GM12878 (cell line): ENCODE measurements at regions not wholly inside any gene's neighbourhood (a gene's known extent, or its start where the extent isn't known, plus 50 kb on each side); places are given as distances from the start of the nearest gene placed in this dataset.

ENCODE experiments used
- ATAC-seq: fragments of 200-7000 bp; cut with Tn5 transposase; 3 replicates; pipeline ENCODE4 v1.9.1; 2020; ENCODE audit warnings: mild to moderate bottlenecking, moderate library complexity
- BruUV-seq: library from RNA; stranded (reverse); fragments of 400-500 nt; replicated peaks from 2 replicates; lab custom pipeline; 2021; lab: Mats Ljungman, UMichigan
- CTCF ChIA-PET: fragments of 300-600 bp; sonication (Branson Sonifier 250); formaldehyde crosslinking; extraction: SDS; loops from one replicate; lab custom pipeline; 2021; ENCODE audit warnings: inconsistent platforms; lab: Yijun Ruan, JAX
- POLR2A ChIA-PET: fragments of 350-600 bp; formaldehyde crosslinking; extraction: SDS; loops from one replicate; lab custom pipeline; 2021; ENCODE audit warnings: inconsistent platforms; lab: Charles Lee
- RAD21 ChIA-PET: fragments of 300-600 bp; sonication (Branson Sonifier 250); formaldehyde crosslinking; loops from one replicate; lab custom pipeline; 2023; ENCODE audit warnings: antibody characterized with exemption; ENCODE audit not compliant: unreplicated experiment; lab: Charles Lee
- SMC1A ChIA-PET: fragments of 300-600 bp; sonication (Branson Sonifier 250); formaldehyde crosslinking; loops from one replicate; lab custom pipeline; 2023; ENCODE audit not compliant: unreplicated experiment, uncharacterized antibody; lab: Charles Lee
- DNase-seq: peaks from one replicate; pipeline ENCODE4 v3.0.0-alpha.2; 2011; ENCODE audit warnings: low read depth, low spot score
- FAIRE-seq: peaks from 3 replicates; lab custom pipeline; 2011; peaks lifted over from hg19 to GRCh38; lab: Jason Lieb, UNC
- H2AFZ ChIP-seq: 2 replicates; pipeline ENCODE4 v1.6.0; 2011; ENCODE audit warnings: low read depth, low read length, control low read depth; ENCODE audit not compliant: control insufficient read depth
- H3K27ac ChIP-seq: 2 replicates; pipeline ENCODE4 v1.5.1; 2011; ENCODE audit warnings: control low read depth; ENCODE audit not compliant: control insufficient read depth, insufficient read depth
- H3K27me3 ChIP-seq, 2 experiments: replicated peaks in 1 of 2; 2 replicates each; pipeline versions ENCODE4 v1.6.0 to v1.6.1; 2011; ENCODE audit warnings: low read length in 1 of 2; ENCODE audit not compliant: control insufficient read depth in 2 of 2, insufficient read depth in 2 of 2
- H3K36me3 ChIP-seq, 2 experiments: 2 replicates each; pipeline ENCODE4 v1.5.1; 2011; ENCODE audit warnings: low read length in 1 of 2; ENCODE audit not compliant: control insufficient read depth in 2 of 2, insufficient read depth in 2 of 2
- H3K4me1 ChIP-seq: 2 replicates; pipeline ENCODE4 v1.6.1; 2011; ENCODE audit warnings: mild to moderate bottlenecking, low read length, moderate library complexity, mixed read lengths; ENCODE audit not compliant: control insufficient read depth, insufficient read depth
- H3K4me2 ChIP-seq: 2 replicates; pipeline ENCODE4 v1.6.0; 2011; ENCODE audit warnings: control low read depth; ENCODE audit not compliant: control insufficient read depth, insufficient read depth
- H3K4me3 ChIP-seq: fragments of 200-600 bp; sonication (generic); 2 replicates; pipeline ENCODE4 v1.5.1; 2016
- H3K79me2 ChIP-seq: 2 replicates; pipeline ENCODE4 v1.6.0; 2011; ENCODE audit warnings: low read length; ENCODE audit not compliant: control insufficient read depth, insufficient read depth
- H3K9ac ChIP-seq: 2 replicates; pipeline ENCODE4 v1.8.0; 2011; ENCODE audit warnings: low read length, control low read depth, mixed read lengths; ENCODE audit not compliant: control insufficient read depth, insufficient read depth
- H3K9me3 ChIP-seq: replicated peaks from 3 replicates; pipeline ENCODE4 v1.5.1; 2011; ENCODE audit warnings: mild to moderate bottlenecking, low read length; ENCODE audit not compliant: control insufficient read depth, insufficient read depth
- H4K20me1 ChIP-seq: 2 replicates; pipeline ENCODE4 v1.6.0; 2011; ENCODE audit not compliant: control insufficient read depth, insufficient read depth
- LARP7 ChIP-seq: fragments of 450-650 bp; IDR thresholded peaks from 2 replicates; pipeline ENCODE4 v1.6.1; 2017; ENCODE audit warnings: mild to moderate bottlenecking
- MTA2 ChIP-seq: fragments of 450-650 bp; IDR thresholded peaks from 2 replicates; pipeline ENCODE4 v1.6.1; 2016; ENCODE audit warnings: low read depth, mild to moderate bottlenecking, moderate library complexity
- NFYA ChIP-seq: IDR thresholded peaks from 2 replicates; pipeline ENCODE4 v1.6.1; 2011; ENCODE audit warnings: low read depth, mild to moderate bottlenecking, low read length, improper control_type of control experiment, borderline replicate concordance
- NR2F1 ChIP-seq: fragments of 450-650 bp; conservative IDR thresholded peaks from 2 replicates; pipeline ENCODE4 v1.6.1; 2017; ENCODE audit warnings: mild to moderate bottlenecking
- NRF1 ChIP-seq: conservative IDR thresholded peaks from 2 replicates; pipeline ENCODE4 v1.6.1; 2011; ENCODE audit warnings: mild to moderate bottlenecking, low read depth, low read length, improper control_type of control experiment
- PKNOX1 ChIP-seq: fragments of 450-650 bp; IDR thresholded peaks from 2 replicates; pipeline ENCODE4 v1.6.1; 2016; ENCODE audit warnings: mild to moderate bottlenecking
- POLR2AphosphoS5 ChIP-seq: IDR thresholded peaks from 2 replicates; pipeline ENCODE4 v1.6.1; 2011; ENCODE audit warnings: mild to moderate bottlenecking, low read length, inconsistent platforms
- RBBP5 ChIP-seq: fragments of 200-600 bp; sonication (generic); conservative IDR thresholded peaks from 2 replicates; pipeline ENCODE4 v1.6.1; 2016
- ZNF207 ChIP-seq: fragments of 450-650 bp; IDR thresholded peaks from 2 replicates; pipeline ENCODE4 v1.6.1; 2014; ENCODE audit warnings: antibody characterized with exemption, mild to moderate bottlenecking, borderline replicate concordance
- ZNF384 ChIP-seq: IDR thresholded peaks from 2 replicates; pipeline ENCODE4 v1.6.1; 2012; ENCODE audit warnings: low read depth, mild to moderate bottlenecking, low read length, improper control_type of control experiment, borderline replicate concordance
- ZNF622 ChIP-seq: fragments of 450-650 bp; IDR thresholded peaks from 2 replicates; pipeline ENCODE4 v1.6.1; 2017; ENCODE audit warnings: mild to moderate bottlenecking, inconsistent platforms
- WGBS: methylation state at CpG from one replicate; pipeline ENCODE4 v1.1.6; 2016; ENCODE audit warnings: low lambda C conversion rate; ENCODE audit not compliant: insufficient replicate concordance, insufficient coverage; ENCODE audit errors: missing lambda C conversion rate; 5-methylcytosine and 5-hydroxymethylcytosine counted together
- in situ Hi-C: fragments of 300-500 bp; cut with MboI; formaldehyde crosslinking; loops from 9 replicates; pipeline ENCODE4 v1.14.3; 2018; ENCODE audit warnings: mixed read lengths
- intact Hi-C: fragments of 100-400 bp; cut with micrococcal nuclease; formaldehyde crosslinking; loops from one replicate; pipeline ENCODE4 v1.14.2; 2022; ENCODE audit not compliant: unreplicated experiment
- TF ChIP-seq, protein P1 (sequence below): fragments of 450-650 bp; IDR thresholded peaks from 2 replicates; pipeline ENCODE4 v1.6.1; 2017; ENCODE audit warnings: mild to moderate bottlenecking, moderate library complexity
- TF ChIP-seq, protein P2 (sequence below): IDR thresholded peaks from 2 replicates; pipeline ENCODE4 v1.6.1; 2012; ENCODE audit warnings: low read depth, low read length, improper control_type of control experiment

GRCh38 chr6:159342146-159342545 lies 172.9 kb downstream of the FNDC1 start:
- CTCF ChIA-PET = no interaction called here
- in situ Hi-C loops (no loop called here), intact Hi-C loops (no loop called here)
- Histone ChIP-seq H3K4me2 (no peak overlapping the region), H3K4me3 (no peak overlapping the region), H3K27ac (no peak overlapping the region), H3K27me3 (no peaks in the 10 kb centered on the region; a peak in 1 of 4 replicates), H3K9ac (no peak overlapping the region), H2AFZ (no peak overlapping the region), H3K9me3 (no peaks in the 10 kb centered on the region), H4K20me1 (no peaks in the 10 kb centered on the region), H3K36me3 (no peaks in the 10 kb centered on the region), H3K79me2 (no peaks in the 10 kb centered on the region), H3K4me1 (no peaks in the 10 kb centered on the region)
- TF ChIP-seq RBBP5 = no peak
- no peak for ATAC-seq
- RAD21 ChIA-PET = no interaction called here
- no TSS peak for BruUV-seq
- SMC1A ChIA-PET = no interaction called here
- WGBS = 0% methylated on average over 2 of the region's 2 CpGs
- DNase-seq = no peak
- POLR2A ChIA-PET = no interaction called here
- no peak for FAIRE-seq

GRCh38 chr6:159334068-159334467 lies 164.9 kb downstream of the FNDC1 start:
- Histone ChIP-seq H3K9me3 (no peaks in the 10 kb centered on the region), H3K4me2 (no peak overlapping the region), H3K79me2 (no peaks in the 10 kb centered on the region), H3K36me3 (no peaks in the 10 kb centered on the region), H3K4me1 (no peaks in the 10 kb centered on the region), H3K27ac (no peak overlapping the region), H3K4me3 (no peak overlapping the region), H4K20me1 (no peaks in the 10 kb centered on the region), H3K27me3 (no peaks in the 10 kb centered on the region), H3K9ac (no peak overlapping the region), H2AFZ (no peak overlapping the region)
- SMC1A ChIA-PET = no interaction called here
- in situ Hi-C loops (no loop called here), intact Hi-C loops (no loop called here)
- CTCF ChIA-PET = interaction anchor here (1.1 kb wide), 1 partner anchor 82 kb away, joined by 3 read pairs; no protein-coding TSS in a partner anchor
- 5% methylated on average over 1 of the region's 1 CpG for WGBS
- POLR2A ChIA-PET = no interaction called here
- no peak for DNase-seq
- no peak for ATAC-seq
- no peak for FAIRE-seq
- no TSS peak for BruUV-seq
- RAD21 ChIA-PET = no interaction called here
- TF ChIP-seq, protein P1, sequence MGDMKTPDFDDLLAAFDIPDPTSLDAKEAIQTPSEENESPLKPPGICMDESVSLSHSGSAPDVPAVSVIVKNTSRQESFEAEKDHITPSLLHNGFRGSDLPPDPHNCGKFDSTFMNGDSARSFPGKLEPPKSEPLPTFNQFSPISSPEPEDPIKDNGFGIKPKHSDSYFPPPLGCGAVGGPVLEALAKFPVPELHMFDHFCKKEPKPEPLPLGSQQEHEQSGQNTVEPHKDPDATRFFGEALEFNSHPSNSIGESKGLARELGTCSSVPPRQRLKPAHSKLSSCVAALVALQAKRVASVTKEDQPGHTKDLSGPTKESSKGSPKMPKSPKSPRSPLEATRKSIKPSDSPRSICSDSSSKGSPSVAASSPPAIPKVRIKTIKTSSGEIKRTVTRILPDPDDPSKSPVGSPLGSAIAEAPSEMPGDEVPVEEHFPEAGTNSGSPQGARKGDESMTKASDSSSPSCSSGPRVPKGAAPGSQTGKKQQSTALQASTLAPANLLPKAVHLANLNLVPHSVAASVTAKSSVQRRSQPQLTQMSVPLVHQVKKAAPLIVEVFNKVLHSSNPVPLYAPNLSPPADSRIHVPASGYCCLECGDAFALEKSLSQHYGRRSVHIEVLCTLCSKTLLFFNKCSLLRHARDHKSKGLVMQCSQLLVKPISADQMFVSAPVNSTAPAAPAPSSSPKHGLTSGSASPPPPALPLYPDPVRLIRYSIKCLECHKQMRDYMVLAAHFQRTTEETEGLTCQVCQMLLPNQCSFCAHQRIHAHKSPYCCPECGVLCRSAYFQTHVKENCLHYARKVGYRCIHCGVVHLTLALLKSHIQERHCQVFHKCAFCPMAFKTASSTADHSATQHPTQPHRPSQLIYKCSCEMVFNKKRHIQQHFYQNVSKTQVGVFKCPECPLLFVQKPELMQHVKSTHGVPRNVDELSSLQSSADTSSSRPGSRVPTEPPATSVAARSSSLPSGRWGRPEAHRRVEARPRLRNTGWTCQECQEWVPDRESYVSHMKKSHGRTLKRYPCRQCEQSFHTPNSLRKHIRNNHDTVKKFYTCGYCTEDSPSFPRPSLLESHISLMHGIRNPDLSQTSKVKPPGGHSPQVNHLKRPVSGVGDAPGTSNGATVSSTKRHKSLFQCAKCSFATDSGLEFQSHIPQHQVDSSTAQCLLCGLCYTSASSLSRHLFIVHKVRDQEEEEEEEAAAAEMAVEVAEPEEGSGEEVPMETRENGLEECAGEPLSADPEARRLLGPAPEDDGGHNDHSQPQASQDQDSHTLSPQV = no peak
- TF ChIP-seq, protein P2, sequence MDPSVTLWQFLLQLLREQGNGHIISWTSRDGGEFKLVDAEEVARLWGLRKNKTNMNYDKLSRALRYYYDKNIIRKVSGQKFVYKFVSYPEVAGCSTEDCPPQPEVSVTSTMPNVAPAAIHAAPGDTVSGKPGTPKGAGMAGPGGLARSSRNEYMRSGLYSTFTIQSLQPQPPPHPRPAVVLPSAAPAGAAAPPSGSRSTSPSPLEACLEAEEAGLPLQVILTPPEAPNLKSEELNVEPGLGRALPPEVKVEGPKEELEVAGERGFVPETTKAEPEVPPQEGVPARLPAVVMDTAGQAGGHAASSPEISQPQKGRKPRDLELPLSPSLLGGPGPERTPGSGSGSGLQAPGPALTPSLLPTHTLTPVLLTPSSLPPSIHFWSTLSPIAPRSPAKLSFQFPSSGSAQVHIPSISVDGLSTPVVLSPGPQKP = no peak
- TF ChIP-seq LARP7 (no peak), NR2F1 (no peak), ZNF622 (no peak), NFYA (no peak), PKNOX1 (no peak), NRF1 (no peak), POLR2AphosphoS5 (no peak), MTA2 (no peak), ZNF207 (no peak), ZNF384 (no peak)
